SH-SY5Y (cell line): ENCODE measurements at regions not wholly inside any gene's neighbourhood (a gene's known extent, or its start where the extent isn't known, plus 50 kb on each side); places are given as distances from the start of the nearest gene placed in this dataset.

Experiments used
- GATA2 ChIP-seq: IDR thresholded peaks from 2 replicates; pipeline ENCODE4 v1.6.1; 2011; ENCODE audit warnings: mild to moderate bottlenecking, low read depth, low read length
- GATA3 ChIP-seq: IDR thresholded peaks from 2 replicates; pipeline ENCODE4 v1.6.1; 2011; ENCODE audit warnings: low read depth, mild to moderate bottlenecking, low read length, moderate library complexity

DNA sequence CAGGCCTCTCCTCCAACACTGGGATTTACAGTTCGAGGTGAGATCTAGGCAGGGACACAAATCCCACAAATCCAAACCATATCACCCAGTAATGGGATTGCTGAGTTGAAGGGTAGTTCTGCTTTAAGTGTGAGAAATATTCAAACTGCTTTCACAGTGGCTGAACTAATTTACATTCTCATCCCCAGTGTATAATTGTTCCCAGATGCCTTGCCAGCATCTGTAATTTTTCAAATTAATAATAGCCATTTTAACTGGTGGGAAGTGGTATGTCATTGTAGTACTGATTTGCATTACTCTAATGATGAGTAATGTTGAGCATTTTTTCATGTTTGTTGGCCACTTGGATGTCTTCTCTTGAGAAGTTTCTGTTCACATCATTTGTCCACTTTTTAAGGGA is 592.8 kb upstream of the GRM3 start:
- no peak for TF ChIP-seq GATA2
- no peak for TF ChIP-seq GATA3
